WTC11 (cell line): ENCODE measurements at regions not wholly inside any gene's neighbourhood (a gene's known extent, or its start where the extent isn't known, plus 50 kb on each side); places are given as distances from the start of the nearest gene placed in this dataset.

Source experiments
- CREB1 ChIP-seq: sonication (generic); formaldehyde crosslinking; IDR thresholded peaks from 2 replicates; pipeline ENCODE4 v1.8.0; 2023; ENCODE audit warnings: mild to moderate bottlenecking, missing genetic modification reagents
- EMX1 ChIP-seq: fragments of 250-450 bp; sonication (Bioruptor Pico); IDR thresholded peaks from 2 replicates; pipeline ENCODE4 v1.8.0; 2021; ENCODE audit warnings: mild to moderate bottlenecking
- NR3C1 ChIP-seq: sonication (generic); formaldehyde crosslinking; conservative IDR thresholded peaks from 2 replicates; pipeline ENCODE4 v1.8.1; 2023; ENCODE audit warnings: low read depth, mild to moderate bottlenecking, missing genetic modification reagents
- PREB ChIP-seq: sonication (generic); formaldehyde crosslinking; IDR thresholded peaks from 2 replicates; pipeline ENCODE4 v1.8.1; 2022; ENCODE audit warnings: mild to moderate bottlenecking, missing genetic modification reagents, moderate library complexity, borderline replicate concordance
- RELA ChIP-seq: sonication (generic); formaldehyde crosslinking; IDR thresholded peaks from 2 replicates; pipeline ENCODE4 v1.8.1; 2022; ENCODE audit warnings: missing genetic modification reagents, mild to moderate bottlenecking, borderline replicate concordance
- TP53 ChIP-seq: sonication (generic); formaldehyde crosslinking; IDR thresholded peaks from 2 replicates; pipeline ENCODE4 v1.8.1; 2023; ENCODE audit warnings: mild to moderate bottlenecking, missing genetic modification reagents
- ZNF138 ChIP-seq: sonication (generic); formaldehyde crosslinking; conservative IDR thresholded peaks from 2 replicates; pipeline ENCODE4 v1.8.1; 2022; ENCODE audit warnings: mild to moderate bottlenecking, moderate library complexity, missing genetic modification reagents
- TF ChIP-seq, protein P1 (sequence below): fragments of 200-600 bp; IDR thresholded peaks from 2 replicates; pipeline ENCODE4 v1.8.0; 2022; ENCODE audit warnings: antibody characterized with exemption
- TF ChIP-seq, protein P2 (sequence below): sonication (generic); formaldehyde crosslinking; conservative IDR thresholded peaks from 2 replicates; pipeline ENCODE4 v1.8.1; 2023; ENCODE audit warnings: mild to moderate bottlenecking, low read depth, missing genetic modification reagents, moderate library complexity

DNA sequence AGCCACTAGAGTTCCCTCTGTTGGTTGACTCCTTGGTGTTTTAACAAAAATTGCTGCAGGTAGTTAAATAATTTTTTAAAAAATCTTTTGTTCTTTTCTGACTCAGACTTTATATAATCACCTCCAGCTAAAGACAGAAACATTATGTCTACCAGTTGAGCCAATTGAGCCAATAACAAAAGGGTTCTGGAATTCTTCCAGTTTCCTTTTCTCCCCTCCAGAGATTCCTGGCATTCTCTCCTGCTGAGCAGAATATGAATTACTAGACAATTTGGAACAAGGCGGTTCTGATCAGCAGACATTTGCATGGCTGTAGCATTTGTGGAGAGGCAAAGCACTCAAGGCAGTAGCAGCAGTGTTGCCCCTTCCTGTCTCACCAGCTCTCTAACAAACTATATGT, 144.0 kb upstream of the SLC35B3 start:
- TF ChIP-seq, protein P1, sequence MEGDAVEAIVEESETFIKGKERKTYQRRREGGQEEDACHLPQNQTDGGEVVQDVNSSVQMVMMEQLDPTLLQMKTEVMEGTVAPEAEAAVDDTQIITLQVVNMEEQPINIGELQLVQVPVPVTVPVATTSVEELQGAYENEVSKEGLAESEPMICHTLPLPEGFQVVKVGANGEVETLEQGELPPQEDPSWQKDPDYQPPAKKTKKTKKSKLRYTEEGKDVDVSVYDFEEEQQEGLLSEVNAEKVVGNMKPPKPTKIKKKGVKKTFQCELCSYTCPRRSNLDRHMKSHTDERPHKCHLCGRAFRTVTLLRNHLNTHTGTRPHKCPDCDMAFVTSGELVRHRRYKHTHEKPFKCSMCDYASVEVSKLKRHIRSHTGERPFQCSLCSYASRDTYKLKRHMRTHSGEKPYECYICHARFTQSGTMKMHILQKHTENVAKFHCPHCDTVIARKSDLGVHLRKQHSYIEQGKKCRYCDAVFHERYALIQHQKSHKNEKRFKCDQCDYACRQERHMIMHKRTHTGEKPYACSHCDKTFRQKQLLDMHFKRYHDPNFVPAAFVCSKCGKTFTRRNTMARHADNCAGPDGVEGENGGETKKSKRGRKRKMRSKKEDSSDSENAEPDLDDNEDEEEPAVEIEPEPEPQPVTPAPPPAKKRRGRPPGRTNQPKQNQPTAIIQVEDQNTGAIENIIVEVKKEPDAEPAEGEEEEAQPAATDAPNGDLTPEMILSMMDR = no peak
- no peak for TF ChIP-seq NR3C1 (CRISPR knock-in tag)
- no peak for TF ChIP-seq TP53 (CRISPR knock-in tag)
- no peak for TF ChIP-seq RELA (CRISPR knock-in tag)
- no peak for TF ChIP-seq EMX1
- TF ChIP-seq, protein P2, sequence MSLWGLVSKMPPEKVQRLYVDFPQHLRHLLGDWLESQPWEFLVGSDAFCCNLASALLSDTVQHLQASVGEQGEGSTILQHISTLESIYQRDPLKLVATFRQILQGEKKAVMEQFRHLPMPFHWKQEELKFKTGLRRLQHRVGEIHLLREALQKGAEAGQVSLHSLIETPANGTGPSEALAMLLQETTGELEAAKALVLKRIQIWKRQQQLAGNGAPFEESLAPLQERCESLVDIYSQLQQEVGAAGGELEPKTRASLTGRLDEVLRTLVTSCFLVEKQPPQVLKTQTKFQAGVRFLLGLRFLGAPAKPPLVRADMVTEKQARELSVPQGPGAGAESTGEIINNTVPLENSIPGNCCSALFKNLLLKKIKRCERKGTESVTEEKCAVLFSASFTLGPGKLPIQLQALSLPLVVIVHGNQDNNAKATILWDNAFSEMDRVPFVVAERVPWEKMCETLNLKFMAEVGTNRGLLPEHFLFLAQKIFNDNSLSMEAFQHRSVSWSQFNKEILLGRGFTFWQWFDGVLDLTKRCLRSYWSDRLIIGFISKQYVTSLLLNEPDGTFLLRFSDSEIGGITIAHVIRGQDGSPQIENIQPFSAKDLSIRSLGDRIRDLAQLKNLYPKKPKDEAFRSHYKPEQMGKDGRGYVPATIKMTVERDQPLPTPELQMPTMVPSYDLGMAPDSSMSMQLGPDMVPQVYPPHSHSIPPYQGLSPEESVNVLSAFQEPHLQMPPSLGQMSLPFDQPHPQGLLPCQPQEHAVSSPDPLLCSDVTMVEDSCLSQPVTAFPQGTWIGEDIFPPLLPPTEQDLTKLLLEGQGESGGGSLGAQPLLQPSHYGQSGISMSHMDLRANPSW = no peak
- TF ChIP-seq ZNF138 = no peak
- no peak for TF ChIP-seq CREB1 (CRISPR knock-in tag)
- TF ChIP-seq PREB = no peak
